ENCODE measurements at regions not wholly inside any gene's neighbourhood (a gene's known extent, or its start where the extent isn't known, plus 50 kb on each side); places are given as distances from the start of the nearest gene placed in this dataset.
"Not testable (repeated sequence)": the region's sequence is repeated elsewhere in the genome, so short reads cannot be mapped to it uniquely, and the experiment has no call there.

DNA sequence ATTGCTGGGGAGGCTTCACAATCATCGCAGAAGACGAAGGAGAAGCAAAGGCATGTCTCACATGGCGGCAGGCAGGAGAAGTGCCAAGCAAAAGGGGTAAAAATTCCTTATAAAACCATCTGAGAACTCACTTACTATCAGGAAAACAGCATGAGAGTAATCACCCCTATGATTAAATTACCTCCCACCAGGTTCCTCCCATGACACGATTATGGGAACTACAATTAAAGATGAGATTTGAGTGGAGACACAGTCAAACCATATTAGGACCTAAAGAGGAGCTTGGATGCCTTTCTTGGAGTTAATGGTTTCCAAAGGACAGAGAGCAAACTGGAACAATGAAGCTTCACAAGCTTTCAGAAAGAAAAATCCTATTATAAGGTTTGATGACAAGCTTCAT lies 168.4 kb upstream of the SMARCAD1 start:
- no peak for TF ChIP-seq CTCF (IDR thresholded peaks at IDR 0.05; ENCODE audit: insufficient read depth, low read length, poor library complexity, severe bottlenecking)
- no peaks in the 10 kb centered on the region for H3K36me3 ChIP-seq (ENCODE audit: control insufficient read depth, insufficient read depth, low read length)
- no peak overlapping the region for H3K4me3 ChIP-seq (replicated peaks; ENCODE audit: low read depth, low read length)
- H3K27me3 ChIP-seq (replicated peaks; ENCODE audit: control insufficient read depth, insufficient read depth, low read length), result no peaks in the 10 kb centered on the region
- no peak for DNase-seq (ENCODE audit: extremely low read depth, insufficient read length)

DNA sequence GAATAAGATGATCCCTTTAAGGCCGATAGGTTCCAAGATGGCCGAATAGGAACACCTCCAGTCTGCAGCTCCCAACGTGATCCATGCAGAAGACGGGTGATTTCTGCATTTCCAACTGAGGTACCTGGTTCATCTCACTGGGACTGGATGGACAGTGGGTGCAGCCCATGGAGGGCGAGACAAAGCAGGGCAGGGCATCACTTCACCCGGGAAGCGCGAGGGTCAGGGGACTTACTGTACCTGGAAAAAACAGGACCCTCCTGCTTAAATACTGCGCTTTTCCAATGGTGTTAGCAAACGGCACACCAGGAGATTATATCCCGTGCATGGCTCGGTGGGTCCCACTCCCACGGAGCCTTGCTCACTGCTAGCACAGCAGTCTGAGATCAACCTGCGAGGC lies 163.2 kb upstream of the SMARCAD1 start:
- H3K4me3 ChIP-seq (replicated peaks; ENCODE audit: low read depth, low read length); DNase-seq (ENCODE audit: extremely low read depth, insufficient read length): not testable (repeated sequence)

GRCh38 chr4:94063084-94063483 lies 144.6 kb upstream of the SMARCAD1 start:
- TF ChIP-seq CTCF (IDR thresholded peaks at IDR 0.05; ENCODE audit: insufficient read depth, low read length, poor library complexity, severe bottlenecking), result no peak
- no peak for DNase-seq (ENCODE audit: extremely low read depth, insufficient read length)
- Histone ChIP-seq H3K4me3 (replicated peaks; ENCODE audit: low read depth, low read length) (no peak overlapping the region), H3K36me3 (ENCODE audit: control insufficient read depth, insufficient read depth, low read length) (no peaks in the 10 kb centered on the region), H3K27me3 (replicated peaks; ENCODE audit: control insufficient read depth, insufficient read depth, low read length) (no peaks in the 10 kb centered on the region)

More for the DNA sequence above, 163.2 kb upstream of the SMARCAD1 start:
- not testable (repeated sequence) for H3K36me3 ChIP-seq (ENCODE audit: control insufficient read depth, insufficient read depth, low read length); H3K27me3 ChIP-seq (replicated peaks; ENCODE audit: control insufficient read depth, insufficient read depth, low read length)

DNA sequence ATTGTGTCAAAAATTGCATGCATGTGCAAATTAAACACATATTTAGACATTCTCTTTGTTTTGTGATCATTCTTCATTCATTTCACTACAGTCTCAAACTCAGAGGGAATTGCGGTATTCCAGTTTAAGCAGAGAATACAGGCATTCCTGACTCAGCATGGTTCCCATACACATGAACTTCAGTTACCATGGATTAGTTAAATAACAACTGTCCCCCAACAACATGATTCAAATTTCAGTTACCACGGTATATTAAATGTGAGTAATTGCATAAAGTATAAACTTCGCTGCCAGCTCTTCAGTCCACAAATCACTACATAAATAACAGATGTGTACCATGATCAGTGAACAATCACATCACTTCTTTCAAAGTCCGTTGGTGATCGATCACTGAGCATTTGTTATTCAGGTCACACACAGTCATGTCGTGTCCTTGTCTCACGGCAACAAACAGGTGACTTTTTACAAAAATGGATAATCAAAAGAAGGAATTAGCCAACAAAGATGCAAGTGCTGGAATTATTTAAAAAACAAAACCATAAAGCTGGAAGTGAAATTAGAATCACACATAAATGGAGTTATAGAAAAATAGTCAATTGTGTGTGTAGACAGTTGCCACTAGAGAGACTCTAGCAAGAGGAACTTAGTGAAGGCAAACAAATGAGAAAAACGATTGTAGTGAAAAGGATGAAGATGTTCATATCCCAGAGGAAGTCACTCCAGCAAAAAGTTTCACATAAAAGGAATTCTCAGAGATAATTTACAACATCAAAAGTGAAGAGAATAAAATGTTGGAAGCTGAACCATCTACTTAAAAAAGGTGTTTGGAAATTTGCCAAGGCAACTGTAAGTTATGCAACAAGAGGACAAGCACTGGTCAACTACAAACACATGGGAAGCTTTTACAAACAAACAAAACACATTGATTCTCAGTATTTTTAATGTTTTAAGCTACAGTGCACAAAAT lies 138.6 kb upstream of the SMARCAD1 start:
- no peaks in the 10 kb centered on the region for H3K27me3 ChIP-seq (replicated peaks; ENCODE audit: control insufficient read depth, insufficient read depth, low read length)
- DNase-seq (ENCODE audit: extremely low read depth, insufficient read length), result no peak

DNA sequence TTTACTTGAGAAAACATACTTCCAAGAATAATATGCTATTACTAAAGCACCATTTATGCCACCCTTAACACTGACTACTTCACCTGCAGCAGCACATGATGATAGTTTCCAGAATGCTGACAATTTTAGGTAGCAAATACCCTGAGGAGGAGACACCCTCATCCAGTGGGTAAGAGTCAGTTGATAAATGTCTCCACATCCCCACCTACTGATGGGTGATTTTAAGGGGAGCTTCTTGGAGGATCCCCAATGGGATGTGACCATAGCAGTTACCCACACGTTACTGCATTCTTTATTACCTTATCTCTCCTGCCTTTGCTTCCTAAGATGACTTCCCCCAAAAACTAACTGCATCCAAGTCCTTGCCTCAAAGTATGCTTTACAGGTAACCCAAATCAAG lies 131.2 kb upstream of the SMARCAD1 start:
- no peak overlapping the region for H3K4me3 ChIP-seq (replicated peaks; ENCODE audit: low read depth, low read length)
- H3K27me3 ChIP-seq (replicated peaks; ENCODE audit: control insufficient read depth, insufficient read depth, low read length), result no peaks in the 10 kb centered on the region
- no peaks in the 10 kb centered on the region for H3K36me3 ChIP-seq (ENCODE audit: control insufficient read depth, insufficient read depth, low read length)
- TF ChIP-seq CTCF (IDR thresholded peaks at IDR 0.05; ENCODE audit: insufficient read depth, low read length, poor library complexity, severe bottlenecking), result no peak
- no peak for DNase-seq (ENCODE audit: extremely low read depth, insufficient read length)

More for the DNA sequence above, 138.6 kb upstream of the SMARCAD1 start:
- Histone ChIP-seq H3K4me3 (replicated peaks; ENCODE audit: low read depth, low read length) (no peak overlapping the region), H3K36me3 (ENCODE audit: control insufficient read depth, insufficient read depth, low read length) (no peaks in the 10 kb centered on the region)
- no peak for TF ChIP-seq CTCF (IDR thresholded peaks at IDR 0.05; ENCODE audit: insufficient read depth, low read length, poor library complexity, severe bottlenecking)

GRCh38 chr4:94084155-94084554 lies 123.5 kb upstream of the SMARCAD1 start:
- no peaks in the 10 kb centered on the region for H3K36me3 ChIP-seq (ENCODE audit: control insufficient read depth, insufficient read depth, low read length)
- no peak for TF ChIP-seq CTCF (IDR thresholded peaks at IDR 0.05; ENCODE audit: insufficient read depth, low read length, poor library complexity, severe bottlenecking)
- DNase-seq (ENCODE audit: extremely low read depth, insufficient read length), result no peak
- H3K4me3 ChIP-seq (replicated peaks; ENCODE audit: low read depth, low read length), result no peak overlapping the region
- H3K27me3 ChIP-seq (replicated peaks; ENCODE audit: control insufficient read depth, insufficient read depth, low read length), result no peaks in the 10 kb centered on the region

- not testable (repeated sequence) for H3K36me3 ChIP-seq (ENCODE audit: control insufficient read depth, insufficient read depth, low read length); H3K4me3 ChIP-seq (replicated peaks; ENCODE audit: low read depth, low read length); H3K27me3 ChIP-seq (replicated peaks; ENCODE audit: control insufficient read depth, insufficient read depth, low read length); DNase-seq (ENCODE audit: extremely low read depth, insufficient read length)
Measured at GRCh38 chr4:94099141-94099540, 108.5 kb upstream of the SMARCAD1 start.
